ENCODE measurements at regions not wholly inside any gene's neighbourhood (a gene's known extent, or its start where the extent isn't known, plus 50 kb on each side); places are given as distances from the start of the nearest gene placed in this dataset.

DNA sequence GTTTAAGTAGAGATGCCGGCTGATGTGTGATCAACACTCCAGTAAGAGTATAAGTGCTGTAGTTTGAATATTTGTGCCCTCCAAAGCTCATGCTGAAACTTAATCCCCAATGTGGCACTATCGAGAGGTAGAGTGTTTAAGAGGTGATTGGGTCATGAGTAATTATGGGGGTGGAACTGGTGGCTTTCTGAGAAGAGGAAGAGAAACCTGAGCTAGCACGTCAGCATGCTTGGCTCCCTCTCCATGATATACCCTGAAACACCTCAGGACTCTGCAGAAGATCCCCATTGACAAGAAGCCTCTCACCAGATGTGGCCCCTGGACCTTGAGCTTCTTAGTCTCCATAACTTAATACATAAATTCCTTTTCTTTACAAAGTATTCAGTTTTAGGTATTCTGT is 584.8 kb downstream of the TSN start:
- Histone ChIP-seq H4K20me1 (replicated peaks in 1 of 2; ENCODE audit: control insufficient read depth in 1 of 2, insufficient read depth in 2 of 2, low read length in 2 of 2) (no peaks in the 10 kb centered on the region), H3K23ac (ENCODE audit: insufficient read length) (no peak overlapping the region), H2BK20ac (ENCODE audit: low read length) (no peak overlapping the region), H3K4me1 (replicated peaks in 1 of 4; ENCODE audit: control insufficient read depth in 3 of 4, insufficient read depth in 4 of 4, low read length in 3 of 4) (no peaks in the 10 kb centered on the region), H4K8ac (ENCODE audit: extremely low read depth, insufficient read depth, low read length) (no peak overlapping the region), H3K27ac (ENCODE audit: low read depth, low read length) (no peak overlapping the region), H3K36me3 (ENCODE audit: control insufficient read depth in 2 of 4, insufficient read depth in 4 of 4, low read length in 3 of 4) (no peaks in the 10 kb centered on the region), H3K56ac (replicated peaks; ENCODE audit: insufficient read length, low read depth, low read length) (no peak overlapping the region), H2BK12ac (ENCODE audit: low read depth, low read length) (no peak overlapping the region), H3K4me2 (ENCODE audit: insufficient read depth in 1 of 2, low read depth in 2 of 2, low read length in 2 of 2) (no peak overlapping the region), H2AFZ (ENCODE audit: low read length) (0 out of 2 replicates have a peak overlapping the region, but pooled peaks have one; percentile 13), H3K79me1 (ENCODE audit: low read depth, low read length) (no peaks in the 10 kb centered on the region), H3K4me3 (ENCODE audit: extremely low read depth in 1 of 4, insufficient read depth in 2 of 4, low read depth in 3 of 4, low read length in 4 of 4) (no peak overlapping the region), H3K4ac (replicated peaks; ENCODE audit: insufficient read length, low read depth, low read length) (no peak overlapping the region), H3K18ac (ENCODE audit: extremely low read depth, low read length) (no peak overlapping the region), H3K23me2 (ENCODE audit: low read depth, low read length) (no peaks in the 10 kb centered on the region), H3K79me2 (ENCODE audit: control insufficient read depth in 1 of 2, insufficient read depth in 2 of 2, low read length in 2 of 2) (no peaks in the 10 kb centered on the region), H2BK5ac (ENCODE audit: low read depth, low read length) (no peak overlapping the region), H4K5ac (ENCODE audit: insufficient read length, low read depth, low read length) (no peak overlapping the region), H3K14ac (ENCODE audit: insufficient read length) (no peak overlapping the region), H2BK120ac (replicated peaks; ENCODE audit: low read depth, low read length) (no peak overlapping the region), H3K9ac (replicated peaks in 1 of 4; ENCODE audit: extremely low read depth in 1 of 4, low read depth in 3 of 4, low read length in 3 of 4) (no peak overlapping the region), H3K9me3 (ENCODE audit: insufficient read depth in 2 of 2, low read depth in 1 of 2, low read length in 1 of 2) (no peaks in the 10 kb centered on the region), H2BK15ac (ENCODE audit: low read length) (no peak overlapping the region), H3K27me3 (replicated peaks in 1 of 4; ENCODE audit: control insufficient read depth in 3 of 4, extremely low read depth in 1 of 4, insufficient read depth in 3 of 4, low read length in 3 of 4) (no peaks in the 10 kb centered on the region; a peak in 1 of 7 replicates), H2AK5ac (ENCODE audit: low read depth, low read length) (no peak overlapping the region), H4K91ac (replicated peaks; ENCODE audit: insufficient read length, low read length) (no peak overlapping the region)
- DNase-seq (ENCODE audit: low read depth in 1 of 2, low spot score in 2 of 2) (no peak), FAIRE-seq (no peak)
- POLR2A ChIA-PET (ENCODE audit: partially characterized antibody), result no interaction called here
- CTCF ChIA-PET (ENCODE audit: partially characterized antibody), result interaction anchor here (1.3 kb wide), 1 partner anchor 16 kb away, joined by 3 read pairs; no protein-coding TSS in a partner anchor
- WGBS, 2 experiments (ENCODE audit: extremely low coverage in 1 of 2, insufficient coverage in 1 of 2, insufficient read length in 1 of 2, insufficient replicate concordance in 2 of 2, low coverage in 1 of 2, low lambda C conversion rate in 2 of 2, missing lambda C conversion rate in 1 of 2), result 86% methylated on average over 3 of the region's 3 CpGs; no CpG with 5 or more reads in 1 of the 2 experiments
- TF ChIP-seq ZNF274 (IDR thresholded peaks at IDR 0.05; ENCODE audit: borderline replicate concordance, extremely low read depth, low read length) (no peak), SUZ12 (IDR thresholded peaks at IDR 0.05; ENCODE audit: low read length) (no peak), GABPA (IDR thresholded peaks at IDR 0.05; ENCODE audit: borderline replicate concordance, insufficient read depth, low read length) (no peak), SP2 (IDR thresholded peaks at IDR 0.05; ENCODE audit: low read length) (no peak), SP4 (IDR thresholded peaks at IDR 0.05; ENCODE audit: low read length) (no peak), NRF1 (IDR thresholded peaks at IDR 0.05; ENCODE audit: low read depth, low read length) (no peak), RNF2 (IDR thresholded peaks at IDR 0.05; ENCODE audit: borderline replicate concordance, low read depth, low read length, missing control alignments, poor library complexity, severe bottlenecking) (no peak), RFX5 (IDR thresholded peaks at IDR 0.05; ENCODE audit: borderline replicate concordance, low read depth, low read length) (no peak), EGR1 (IDR thresholded peaks at IDR 0.05; ENCODE audit: borderline replicate concordance, low read depth, low read length) (no peak), TAF1 (IDR thresholded peaks at IDR 0.05; ENCODE audit: low read depth, low read length) (no peak), MAFK (IDR thresholded peaks at IDR 0.05; ENCODE audit: low read depth, low read length) (no peak), RBBP5 (IDR thresholded peaks at IDR 0.05; ENCODE audit: borderline replicate concordance, low read depth, low read length) (no peak)
- TF ChIP-seq, protein P1, sequence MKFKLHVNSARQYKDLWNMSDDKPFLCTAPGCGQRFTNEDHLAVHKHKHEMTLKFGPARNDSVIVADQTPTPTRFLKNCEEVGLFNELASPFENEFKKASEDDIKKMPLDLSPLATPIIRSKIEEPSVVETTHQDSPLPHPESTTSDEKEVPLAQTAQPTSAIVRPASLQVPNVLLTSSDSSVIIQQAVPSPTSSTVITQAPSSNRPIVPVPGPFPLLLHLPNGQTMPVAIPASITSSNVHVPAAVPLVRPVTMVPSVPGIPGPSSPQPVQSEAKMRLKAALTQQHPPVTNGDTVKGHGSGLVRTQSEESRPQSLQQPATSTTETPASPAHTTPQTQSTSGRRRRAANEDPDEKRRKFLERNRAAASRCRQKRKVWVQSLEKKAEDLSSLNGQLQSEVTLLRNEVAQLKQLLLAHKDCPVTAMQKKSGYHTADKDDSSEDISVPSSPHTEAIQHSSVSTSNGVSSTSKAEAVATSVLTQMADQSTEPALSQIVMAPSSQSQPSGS (IDR thresholded peaks at IDR 0.05; ENCODE audit: low read length), result no peak
